ENCODE measurements at regions not wholly inside any gene's neighbourhood (a gene's known extent, or its start where the extent isn't known, plus 50 kb on each side); places are given as distances from the start of the nearest gene placed in this dataset.
A peak's percentile ranks its signal among the peaks of the same experiment; 100 is the strongest.
"Not testable (repeated sequence)": the region's sequence is repeated elsewhere in the genome, so short reads cannot be mapped to it uniquely, and the experiment has no call there.

GRCh38 chr4:177968817-177969442, 526.7 kb upstream of the AGA start:
- Histone ChIP-seq H3K9ac (ENCODE audit: low read depth, low read length) (no peak overlapping the region), H3K4me1 (ENCODE audit: insufficient read depth, low read length) (no peaks in the 10 kb centered on the region)
- 93% methylated on average over 3 of the region's 4 CpGs for WGBS

GRCh38 chr4:177974461-177974860, 532.2 kb upstream of the AGA start:
- H3K27me3 ChIP-seq (ENCODE audit: insufficient read depth, low read length): no peaks in the 10 kb centered on the region
- no peaks in the 10 kb centered on the region for H3K36me3 ChIP-seq (ENCODE audit: insufficient read depth, low read length)
- H3K4me3 ChIP-seq (ENCODE audit: low read length): no peak overlapping the region
- H3K9me3 ChIP-seq (ENCODE audit: insufficient read depth, low read depth, low read length): no peaks in the 10 kb centered on the region
- WGBS: 100% methylated on average over 1 of the region's 1 CpG
- H3K27ac ChIP-seq (ENCODE audit: low read depth, low read length): no peak overlapping the region
- no peaks in the 10 kb centered on the region for H3K4me1 ChIP-seq (ENCODE audit: insufficient read depth, low read length)
- H3K9ac ChIP-seq (ENCODE audit: low read depth, low read length): no peak overlapping the region

More at GRCh38 chr4:177968817-177969442, 526.7 kb upstream of the AGA start:
- H3K27me3 ChIP-seq (ENCODE audit: insufficient read depth, low read length): no peaks in the 10 kb centered on the region
- H3K9me3 ChIP-seq (ENCODE audit: insufficient read depth, low read depth, low read length): no peaks in the 10 kb centered on the region
- no peak overlapping the region for H3K4me3 ChIP-seq (ENCODE audit: low read length)
- H3K27ac ChIP-seq (ENCODE audit: low read depth, low read length): no peak overlapping the region
- no peaks in the 10 kb centered on the region for H3K36me3 ChIP-seq (ENCODE audit: insufficient read depth, low read length)

- H3K27me3 ChIP-seq (ENCODE audit: insufficient read depth, low read length): no peaks in the 10 kb centered on the region
Observed at GRCh38 chr4:177975315-177975987, 533.2 kb upstream of the AGA start.

GRCh38 chr4:177986236-177986635, 544.0 kb upstream of the AGA start:
- Histone ChIP-seq H3K9ac (ENCODE audit: low read depth, low read length) (no peak overlapping the region), H3K4me1 (ENCODE audit: insufficient read depth, low read length) (peaks cover 12% of the 10 kb centered on the region; the same call in 1 of the 2 replicates), H3K4me3 (ENCODE audit: low read length) (no peak overlapping the region), H3K27me3 (ENCODE audit: insufficient read depth, low read length) (no peaks in the 10 kb centered on the region), H3K36me3 (ENCODE audit: insufficient read depth, low read length) (no peaks in the 10 kb centered on the region), H3K9me3 (ENCODE audit: insufficient read depth, low read depth, low read length) (no peaks in the 10 kb centered on the region), H3K27ac (ENCODE audit: low read depth, low read length) (no peak overlapping the region)
- 97% methylated on average over 1 of the region's 1 CpG for WGBS

More at GRCh38 chr4:177975315-177975987, 533.2 kb upstream of the AGA start:
- Histone ChIP-seq H3K4me1 (ENCODE audit: insufficient read depth, low read length) (no peaks in the 10 kb centered on the region), H3K36me3 (ENCODE audit: insufficient read depth, low read length) (no peaks in the 10 kb centered on the region), H3K27ac (ENCODE audit: low read depth, low read length) (no peak overlapping the region), H3K4me3 (ENCODE audit: low read length) (no peak overlapping the region), H3K9ac (ENCODE audit: low read depth, low read length) (no peak overlapping the region), H3K9me3 (ENCODE audit: insufficient read depth, low read depth, low read length) (no peaks in the 10 kb centered on the region)
- 96% methylated on average over 2 of the region's 2 CpGs for WGBS

GRCh38 chr4:177987896-177988295, 545.7 kb upstream of the AGA start:
- no CpG with 5 or more reads among the region's 1 CpG for WGBS
- no peaks in the 10 kb centered on the region for H3K27me3 ChIP-seq (ENCODE audit: insufficient read depth, low read length)
- H3K4me3 ChIP-seq (ENCODE audit: low read length): no peak overlapping the region
- H3K27ac ChIP-seq (ENCODE audit: low read depth, low read length): peak overlapping the region; percentile 36; the same call in 1 of the 2 replicates
- H3K4me1 ChIP-seq (ENCODE audit: insufficient read depth, low read length): peaks cover 12% of the 10 kb centered on the region; the same call in 1 of the 2 replicates
- no peaks in the 10 kb centered on the region for H3K36me3 ChIP-seq (ENCODE audit: insufficient read depth, low read length)
- no peaks in the 10 kb centered on the region for H3K9me3 ChIP-seq (ENCODE audit: insufficient read depth, low read depth, low read length)
- no peak overlapping the region for H3K9ac ChIP-seq (ENCODE audit: low read depth, low read length)

GRCh38 chr4:177989503-177990201, 547.4 kb upstream of the AGA start:
- Histone ChIP-seq H3K9me3 (ENCODE audit: insufficient read depth, low read depth, low read length) (no peaks in the 10 kb centered on the region), H3K4me3 (ENCODE audit: low read length) (no peak overlapping the region), H3K36me3 (ENCODE audit: insufficient read depth, low read length) (no peaks in the 10 kb centered on the region), H3K27ac (ENCODE audit: low read depth, low read length) (no peak overlapping the region), H3K9ac (ENCODE audit: low read depth, low read length) (no peak overlapping the region), H3K27me3 (ENCODE audit: insufficient read depth, low read length) (no peaks in the 10 kb centered on the region), H3K4me1 (ENCODE audit: insufficient read depth, low read length) (peaks cover 12% of the 10 kb centered on the region; the same call in 1 of the 2 replicates)
- 91% methylated on average over 2 of the region's 4 CpGs for WGBS

GRCh38 chr4:178003098-178003657, 560.9 kb upstream of the AGA start:
- Histone ChIP-seq H3K27ac (ENCODE audit: low read depth, low read length) (no peak overlapping the region), H3K27me3 (ENCODE audit: insufficient read depth, low read length) (no peaks in the 10 kb centered on the region), H3K4me1 (ENCODE audit: insufficient read depth, low read length) (no peaks in the 10 kb centered on the region), H3K9ac (ENCODE audit: low read depth, low read length) (no peak overlapping the region), H3K36me3 (ENCODE audit: insufficient read depth, low read length) (no peaks in the 10 kb centered on the region), H3K9me3 (ENCODE audit: insufficient read depth, low read depth, low read length) (no peaks in the 10 kb centered on the region), H3K4me3 (ENCODE audit: low read length) (no peak overlapping the region)
- WGBS: over 99% methylated on average over 5 of the region's 5 CpGs

- H3K9ac ChIP-seq (ENCODE audit: low read depth, low read length): no peak overlapping the region
- no peak overlapping the region for H3K27ac ChIP-seq (ENCODE audit: low read depth, low read length)
- H3K4me1 ChIP-seq (ENCODE audit: insufficient read depth, low read length): no peaks in the 10 kb centered on the region
- WGBS: 89% methylated on average over 3 of the region's 3 CpGs
- no peaks in the 10 kb centered on the region for H3K9me3 ChIP-seq (ENCODE audit: insufficient read depth, low read depth, low read length)
- H3K4me3 ChIP-seq (ENCODE audit: low read length): no peak overlapping the region
- no peaks in the 10 kb centered on the region for H3K36me3 ChIP-seq (ENCODE audit: insufficient read depth, low read length)
- no peaks in the 10 kb centered on the region for H3K27me3 ChIP-seq (ENCODE audit: insufficient read depth, low read length)
Observed at GRCh38 chr4:178010596-178010995, 568.4 kb upstream of the AGA start.

- not testable (repeated sequence) for H3K36me3 ChIP-seq (ENCODE audit: insufficient read depth, low read length); H3K4me1 ChIP-seq (ENCODE audit: insufficient read depth, low read length); H3K9me3 ChIP-seq (ENCODE audit: insufficient read depth, low read depth, low read length); H3K27me3 ChIP-seq (ENCODE audit: insufficient read depth, low read length); H3K9ac ChIP-seq (ENCODE audit: low read depth, low read length); H3K4me3 ChIP-seq (ENCODE audit: low read length); H3K27ac ChIP-seq (ENCODE audit: low read depth, low read length)
- WGBS: 96% methylated on average over 25 of the region's 27 CpGs
Observed at GRCh38 chr4:178015046-178015445, 572.8 kb upstream of the AGA start.

GRCh38 chr4:178026999-178027398, 584.8 kb upstream of the AGA start:
- Histone ChIP-seq H3K27me3 (ENCODE audit: insufficient read depth, low read length) (no peaks in the 10 kb centered on the region), H3K27ac (ENCODE audit: low read depth, low read length) (no peak overlapping the region), H3K4me3 (ENCODE audit: low read length) (no peak overlapping the region)

GRCh38 chr4:178027796-178028195, 585.6 kb upstream of the AGA start:
- Histone ChIP-seq H3K4me1 (ENCODE audit: insufficient read depth, low read length) (no peaks in the 10 kb centered on the region), H3K4me3 (ENCODE audit: low read length) (no peak overlapping the region), H3K9ac (ENCODE audit: low read depth, low read length) (no peak overlapping the region), H3K9me3 (ENCODE audit: insufficient read depth, low read depth, low read length) (no peaks in the 10 kb centered on the region), H3K36me3 (ENCODE audit: insufficient read depth, low read length) (no peaks in the 10 kb centered on the region), H3K27me3 (ENCODE audit: insufficient read depth, low read length) (no peaks in the 10 kb centered on the region), H3K27ac (ENCODE audit: low read depth, low read length) (no peak overlapping the region)
- WGBS: 89% methylated on average over 3 of the region's 3 CpGs

More at GRCh38 chr4:178026999-178027398, 584.8 kb upstream of the AGA start:
- Histone ChIP-seq H3K4me1 (ENCODE audit: insufficient read depth, low read length) (no peaks in the 10 kb centered on the region), H3K36me3 (ENCODE audit: insufficient read depth, low read length) (no peaks in the 10 kb centered on the region), H3K9ac (ENCODE audit: low read depth, low read length) (no peak overlapping the region), H3K9me3 (ENCODE audit: insufficient read depth, low read depth, low read length) (no peaks in the 10 kb centered on the region)
- 100% methylated on average over 2 of the region's 3 CpGs for WGBS

Measured in HUES64 (cell line).